Astrocyte of the hippocampus (primary cell): ENCODE measurements at regions not wholly inside any gene's neighbourhood (a gene's known extent, or its start where the extent isn't known, plus 50 kb on each side); places are given as distances from the start of the nearest gene placed in this dataset.
"Not testable (repeated sequence)": the region's sequence is repeated elsewhere in the genome, so short reads cannot be mapped to it uniquely, and the experiment has no call there.

Source experiments
- DNase-seq: peaks from one replicate; pipeline ENCODE4 v3.0.0; 2011; ENCODE audit warnings: low read depth, low spot score

GRCh38 chr2:134011936-134012586, 241.8 kb upstream of the MGAT5 start:
- no peak for DNase-seq

GRCh38 chr2:134014196-134014960, 239.5 kb upstream of the MGAT5 start:
- no peak for DNase-seq

- DNase-seq: no peak
Observed at GRCh38 chr2:134019871-134020270, 234.0 kb upstream of the MGAT5 start.

GRCh38 chr2:134020608-134021007, 233.3 kb upstream of the MGAT5 start:
- no peak for DNase-seq

- DNase-seq: no peak
Observed at GRCh38 chr2:134021830-134022524, 231.9 kb upstream of the MGAT5 start.

GRCh38 chr2:134023854-134024253, 230.0 kb upstream of the MGAT5 start:
- DNase-seq: no peak

- DNase-seq: no peak
Observed at GRCh38 chr2:134027980-134028379, 225.9 kb upstream of the MGAT5 start.

GRCh38 chr2:134029418-134029817, 224.5 kb upstream of the MGAT5 start:
- peak; percentile 22 for DNase-seq

- DNase-seq: no peak
Observed at GRCh38 chr2:134031539-134031938, 222.3 kb upstream of the MGAT5 start.

GRCh38 chr2:134035605-134036370, 218.1 kb upstream of the MGAT5 start:
- peak; percentile 37 for DNase-seq

GRCh38 chr2:134039912-134040581, 213.8 kb upstream of the MGAT5 start:
- DNase-seq: no peak

GRCh38 chr2:134040626-134041172, 213.2 kb upstream of the MGAT5 start:
- not testable (repeated sequence) for DNase-seq

- no peak for DNase-seq
Observed at GRCh38 chr2:134041877-134042276, 212.0 kb upstream of the MGAT5 start.

- DNase-seq: not testable (repeated sequence)
Observed at GRCh38 chr2:134043028-134043427, 210.8 kb upstream of the MGAT5 start.

- DNase-seq: no peak
Observed at GRCh38 chr2:134052173-134052572, 201.7 kb upstream of the MGAT5 start.

GRCh38 chr2:134056173-134056572, 197.7 kb upstream of the MGAT5 start:
- DNase-seq: no peak

- DNase-seq: not testable (repeated sequence)
Observed at GRCh38 chr2:134061066-134061465, 192.8 kb upstream of the MGAT5 start.

- DNase-seq: not testable (repeated sequence)
Observed at GRCh38 chr2:134062235-134062634, 191.6 kb upstream of the MGAT5 start.

GRCh38 chr2:134063916-134064315, 190.0 kb upstream of the MGAT5 start:
- not testable (repeated sequence) for DNase-seq

GRCh38 chr2:134070281-134070741, 183.6 kb upstream of the MGAT5 start:
- DNase-seq: no peak

- no peak for DNase-seq
Observed at GRCh38 chr2:134072341-134072740, 181.5 kb upstream of the MGAT5 start.
